ENCODE measurements at regions not wholly inside any gene's neighbourhood (a gene's known extent, or its start where the extent isn't known, plus 50 kb on each side); places are given as distances from the start of the nearest gene placed in this dataset.

GRCh38 chr12:58248599-58248998 is 307.2 kb downstream of the ATP23 start:
- H3K27ac ChIP-seq = no peak overlapping the region
- no peak for TF ChIP-seq CTCF (IDR thresholded peaks at IDR 0.05)
- no peaks in the 10 kb centered on the region for H3K27me3 ChIP-seq (replicated peaks; ENCODE audit: insufficient read depth)
- no peak for ATAC-seq (ENCODE audit: insufficient number of reproducible peaks, low FRiP score, low read depth)
- H3K4me1 ChIP-seq (ENCODE audit: control insufficient read depth in 1 of 2, low read depth in 2 of 2) = no peaks in the 10 kb centered on the region
- H3K36me3 ChIP-seq = no peaks in the 10 kb centered on the region
- DNase-seq (ENCODE audit: low spot score) = no peak
- H3K9me3 ChIP-seq = no peaks in the 10 kb centered on the region
- no peak overlapping the region for H3K4me3 ChIP-seq

DNA sequence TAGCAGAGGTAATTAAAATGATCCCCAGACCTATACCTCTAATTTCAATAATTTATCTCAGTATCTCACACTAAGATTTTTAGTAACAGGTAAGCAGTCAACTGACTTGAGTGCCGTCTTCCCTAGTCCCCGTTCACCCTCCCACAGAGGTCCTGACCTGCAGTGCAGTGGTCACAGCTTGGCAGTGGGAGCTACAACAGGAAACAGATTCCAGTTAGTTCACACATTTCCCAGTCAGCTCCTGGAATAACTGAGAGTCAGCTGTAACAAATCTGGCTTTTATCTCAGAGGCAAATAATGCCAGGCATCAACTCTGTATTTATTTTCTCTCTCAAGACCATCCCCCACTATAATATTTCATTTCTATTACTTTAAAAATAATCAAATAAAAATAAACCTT is 308.2 kb downstream of the ATP23 start:
- H3K27me3 ChIP-seq (replicated peaks; ENCODE audit: insufficient read depth) = no peaks in the 10 kb centered on the region
- no peak overlapping the region for H3K4me3 ChIP-seq
- no peak for TF ChIP-seq CTCF (IDR thresholded peaks at IDR 0.05)
- H3K9me3 ChIP-seq = no peaks in the 10 kb centered on the region
- H3K36me3 ChIP-seq = no peaks in the 10 kb centered on the region
- ATAC-seq (ENCODE audit: insufficient number of reproducible peaks, low FRiP score, low read depth) (no peak), DNase-seq (ENCODE audit: low spot score) (no peak)
- H3K27ac ChIP-seq = no peak overlapping the region
- H3K4me1 ChIP-seq (ENCODE audit: control insufficient read depth in 1 of 2, low read depth in 2 of 2) = no peaks in the 10 kb centered on the region

DNA sequence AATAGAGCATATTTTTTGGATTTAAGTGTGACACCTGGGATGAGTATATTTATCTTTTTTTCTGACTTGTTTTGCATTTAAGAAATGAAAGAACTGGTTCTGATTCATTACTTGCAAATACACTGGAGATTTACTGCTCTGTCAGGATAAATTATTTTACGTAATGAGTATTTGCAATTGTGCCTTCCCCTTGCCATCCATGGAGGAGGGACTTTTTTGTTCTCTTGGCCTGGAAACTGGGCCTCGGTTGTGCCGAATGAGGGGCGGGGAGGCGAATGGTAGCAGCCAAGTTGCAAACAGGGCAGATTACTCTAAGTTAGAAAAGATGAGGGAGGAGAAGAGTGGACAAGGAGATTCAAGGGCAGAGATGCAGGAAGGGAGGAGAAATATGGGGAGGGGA is 308.7 kb downstream of the ATP23 start:
- Histone ChIP-seq H3K27ac (no peak overlapping the region), H3K9me3 (no peaks in the 10 kb centered on the region), H3K27me3 (replicated peaks; ENCODE audit: insufficient read depth) (no peaks in the 10 kb centered on the region), H3K4me1 (ENCODE audit: control insufficient read depth in 1 of 2, low read depth in 2 of 2) (no peaks in the 10 kb centered on the region), H3K4me3 (no peak overlapping the region), H3K36me3 (no peaks in the 10 kb centered on the region)
- ATAC-seq (ENCODE audit: insufficient number of reproducible peaks, low FRiP score, low read depth) = no peak
- TF ChIP-seq CTCF (IDR thresholded peaks at IDR 0.05) = no peak
- no peak for DNase-seq (ENCODE audit: low spot score)

GRCh38 chr12:58252914-58253313 is 311.5 kb downstream of the ATP23 start:
- Histone ChIP-seq H3K27ac (no peak overlapping the region), H3K9me3 (no peaks in the 10 kb centered on the region), H3K27me3 (replicated peaks; ENCODE audit: insufficient read depth) (no peaks in the 10 kb centered on the region), H3K36me3 (no peaks in the 10 kb centered on the region), H3K4me3 (no peak overlapping the region), H3K4me1 (ENCODE audit: control insufficient read depth in 1 of 2, low read depth in 2 of 2) (no peaks in the 10 kb centered on the region)
- no peak for DNase-seq (ENCODE audit: low spot score)
- no peak for TF ChIP-seq CTCF (IDR thresholded peaks at IDR 0.05)
- ATAC-seq (ENCODE audit: insufficient number of reproducible peaks, low FRiP score, low read depth) = no peak

DNA sequence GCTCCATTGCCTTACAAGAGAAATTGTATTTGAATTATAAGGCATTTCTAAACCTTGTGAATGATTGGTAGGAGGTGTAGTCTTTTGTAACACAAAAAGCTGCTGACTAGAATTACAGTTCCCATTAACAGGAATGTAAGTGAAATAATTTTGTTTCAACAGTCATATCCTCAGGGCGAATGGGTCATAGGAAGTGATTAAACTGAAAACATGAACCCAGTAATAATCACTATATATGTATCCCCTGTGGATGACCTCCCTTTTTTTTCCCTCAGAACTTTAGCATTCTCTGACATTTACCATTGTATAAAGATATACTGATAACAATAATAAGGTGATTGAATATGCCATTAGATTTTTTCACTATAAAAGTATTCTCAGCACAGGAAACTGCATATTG is 312.3 kb downstream of the ATP23 start:
- no peak for TF ChIP-seq CTCF (IDR thresholded peaks at IDR 0.05)
- H3K27ac ChIP-seq = no peak overlapping the region
- DNase-seq (ENCODE audit: low spot score) (no peak), ATAC-seq (ENCODE audit: insufficient number of reproducible peaks, low FRiP score, low read depth) (no peak)
- H3K27me3 ChIP-seq (replicated peaks; ENCODE audit: insufficient read depth) = no peaks in the 10 kb centered on the region
- no peaks in the 10 kb centered on the region for H3K9me3 ChIP-seq
- no peak overlapping the region for H3K4me3 ChIP-seq
- no peaks in the 10 kb centered on the region for H3K4me1 ChIP-seq (ENCODE audit: control insufficient read depth in 1 of 2, low read depth in 2 of 2)
- no peaks in the 10 kb centered on the region for H3K36me3 ChIP-seq

Data from thoracic aorta (tissue), 2 donors.